ENCODE measurements at regions not wholly inside any gene's neighbourhood (a gene's known extent, or its start where the extent isn't known, plus 50 kb on each side); places are given as distances from the start of the nearest gene placed in this dataset.

DNA sequence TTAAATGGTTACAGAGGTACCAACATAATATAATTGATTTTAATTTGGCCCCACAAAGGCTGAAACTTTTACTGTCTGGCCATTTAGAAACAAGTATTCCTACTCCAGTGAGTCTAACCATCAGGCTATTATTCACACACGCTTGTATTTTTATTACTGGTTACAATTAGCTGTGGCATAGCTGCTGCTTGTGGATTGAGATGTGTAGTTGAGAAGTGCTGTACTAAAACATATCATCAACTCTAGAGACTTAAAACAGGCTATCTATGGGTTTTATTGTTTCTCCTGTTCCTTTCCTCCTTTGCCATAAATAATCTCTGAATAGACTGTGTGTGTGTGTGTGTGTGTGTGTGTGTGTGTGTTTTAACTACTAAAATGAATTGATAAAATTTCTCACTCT is 530.2 kb downstream of the CCDC85A start:
- no peak for DNase-seq

DNA sequence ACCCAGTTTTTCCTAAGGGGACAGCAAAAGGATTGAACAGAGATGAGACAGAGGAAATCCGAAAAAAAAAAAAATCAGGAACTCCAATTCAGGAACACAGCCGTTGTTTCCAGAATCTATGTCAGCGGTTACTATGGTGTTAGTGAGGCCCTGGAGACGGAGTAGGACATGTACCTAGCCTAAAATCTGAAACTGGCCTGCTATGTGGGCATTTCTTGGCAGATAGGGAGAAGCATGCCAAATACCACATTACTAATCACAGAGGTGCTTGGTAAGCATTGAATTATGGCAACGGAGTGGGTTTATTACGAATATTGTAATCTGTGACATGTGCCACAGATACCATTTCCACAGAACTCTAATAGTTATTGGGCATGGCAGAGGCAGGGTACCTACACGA is 530.6 kb downstream of the CCDC85A start:
- DNase-seq: no peak

DNA sequence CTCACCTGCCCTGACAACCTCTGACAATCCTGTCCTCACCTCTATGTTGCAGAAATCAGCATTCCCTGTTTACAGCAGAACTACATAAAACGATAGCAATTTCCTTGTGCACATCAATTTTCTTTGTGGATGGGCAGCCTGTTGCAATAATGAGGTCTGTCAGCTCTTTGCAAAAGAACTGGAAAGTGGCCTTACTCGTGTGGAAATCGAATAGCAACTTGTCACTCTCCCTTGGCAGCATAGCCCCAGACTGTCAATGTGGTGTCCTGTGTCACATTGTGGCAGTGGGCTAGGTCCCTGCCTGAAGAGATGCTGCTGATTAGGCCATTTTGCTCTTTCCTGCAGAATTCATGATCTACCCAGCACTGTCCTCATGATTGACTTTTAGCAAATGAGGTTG is 531.9 kb downstream of the CCDC85A start:
- DNase-seq: no peak

DNA sequence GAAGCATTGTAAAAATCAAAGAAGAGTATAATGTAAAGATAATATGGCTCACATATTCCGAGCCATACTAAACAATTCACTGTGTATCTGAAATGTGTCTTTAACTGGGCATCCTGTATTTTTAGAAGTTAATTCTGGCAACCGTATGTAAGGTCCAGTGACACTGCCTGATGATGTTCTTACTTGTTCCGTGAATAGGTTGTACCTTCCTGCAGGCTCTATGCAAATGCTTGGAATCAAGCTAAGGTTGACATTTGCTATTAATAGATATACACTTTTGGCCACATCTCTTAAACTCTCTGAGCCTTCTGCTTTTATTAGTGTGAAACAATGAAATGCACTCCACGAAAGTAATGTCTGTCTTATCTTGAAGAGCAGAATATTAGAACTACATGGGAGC is 534.6 kb downstream of the CCDC85A start:
- DNase-seq: no peak

- no peak for DNase-seq
Measured at GRCh38 chr2:56729212-56729611, 545.4 kb downstream of the CCDC85A start.

DNA sequence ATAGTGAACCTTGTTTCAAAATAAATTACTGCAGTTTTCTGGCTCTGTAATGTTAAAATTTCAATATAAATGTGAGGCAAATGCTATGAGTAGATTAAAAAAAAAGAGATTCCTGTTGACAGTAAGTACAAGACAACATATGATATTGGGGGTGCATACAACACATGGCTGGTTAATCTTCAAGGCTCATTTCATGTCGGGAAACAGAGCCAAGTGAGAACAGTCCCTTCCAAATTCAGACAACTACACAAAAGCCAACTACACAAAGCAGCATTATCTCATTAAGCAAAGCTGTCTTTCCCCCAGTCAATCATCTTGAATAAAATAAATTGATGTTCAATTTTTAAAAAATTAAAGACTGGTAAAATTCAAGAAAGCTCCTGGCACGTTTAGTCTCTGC is 549.2 kb downstream of the CCDC85A start:
- DNase-seq: no peak

- no peak for DNase-seq
Measured at GRCh38 chr2:56739413-56739812, 555.6 kb downstream of the CCDC85A start.

DNA sequence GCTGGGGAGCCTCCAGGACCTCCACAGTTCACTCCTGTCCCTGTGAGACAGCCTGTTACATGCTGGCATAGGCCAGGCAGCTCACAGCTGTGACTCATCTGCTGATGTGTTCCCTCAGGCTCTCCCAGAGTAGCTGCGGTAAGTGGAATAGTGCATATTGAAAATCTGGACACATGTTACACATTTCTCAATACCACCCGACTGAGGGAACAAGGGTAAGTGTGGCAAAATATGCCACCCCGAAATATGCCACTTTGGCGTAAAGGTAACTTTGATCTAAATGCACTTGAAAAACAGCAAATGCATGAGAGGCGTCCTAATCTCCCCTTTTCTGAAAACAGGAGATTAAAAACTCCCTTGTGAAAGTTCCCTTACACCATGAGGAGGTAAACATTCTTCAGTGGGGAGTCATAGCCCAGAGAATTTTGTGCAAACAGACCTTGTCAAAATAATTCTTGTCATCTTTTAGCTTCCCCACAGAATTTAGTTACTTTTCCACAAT is 557.9 kb downstream of the CCDC85A start:
- peak; percentile 94 for DNase-seq

- DNase-seq: no peak
Measured at GRCh38 chr2:56743807-56744206, 560.0 kb downstream of the CCDC85A start.

DNA sequence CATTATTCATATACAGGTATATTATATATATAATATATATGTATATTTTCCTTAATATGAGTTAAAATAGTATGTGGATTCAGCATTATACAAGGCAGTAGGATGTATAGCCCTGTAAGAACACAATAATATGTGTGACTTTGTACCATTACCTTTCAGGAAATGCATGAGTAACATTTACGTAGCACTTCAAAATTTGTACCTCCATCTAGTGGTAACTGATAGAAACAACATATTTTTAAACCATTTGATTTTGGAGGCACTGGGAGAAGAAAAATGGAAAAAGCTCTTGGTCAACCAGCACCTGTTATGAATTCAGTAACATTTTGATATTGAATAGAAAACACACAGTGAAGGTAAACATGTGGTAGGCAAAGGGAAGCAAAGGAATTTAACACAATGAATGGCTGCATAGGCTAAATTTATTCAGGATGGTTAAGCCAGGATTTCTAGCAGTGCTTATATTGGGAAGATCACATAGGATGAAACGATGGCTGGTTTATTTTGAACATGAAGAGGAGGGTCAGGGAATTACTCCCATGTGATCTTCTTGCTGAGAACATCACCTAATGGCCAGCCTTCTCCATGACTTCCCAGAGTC is 565.5 kb downstream of the CCDC85A start:
- no peak for DNase-seq

GRCh38 chr2:56753182-56753581 is 569.4 kb downstream of the CCDC85A start:
- DNase-seq: no peak

GRCh38 chr2:56754066-56754615 is 570.4 kb downstream of the CCDC85A start:
- no peak for DNase-seq

DNA sequence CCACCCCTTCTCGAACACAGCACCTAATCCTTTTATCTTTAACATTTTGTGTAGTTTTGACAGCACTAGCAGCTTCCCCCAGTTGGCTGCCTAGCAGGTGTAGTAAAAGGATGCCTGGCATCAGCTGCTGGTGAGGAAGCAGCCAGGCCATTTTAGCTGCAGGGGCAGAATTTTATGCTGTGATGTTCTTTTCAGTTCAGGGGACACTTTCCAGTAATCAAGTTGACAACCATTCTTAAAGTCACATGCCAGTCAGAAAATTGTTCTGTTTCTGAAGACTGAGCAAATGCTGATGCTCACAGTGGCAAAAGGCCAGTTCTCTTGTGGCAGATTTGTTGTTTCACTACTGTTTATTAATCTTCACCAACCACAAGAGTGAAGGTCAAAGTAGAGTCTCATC is 570.8 kb downstream of the CCDC85A start:
- no peak for DNase-seq

DNA sequence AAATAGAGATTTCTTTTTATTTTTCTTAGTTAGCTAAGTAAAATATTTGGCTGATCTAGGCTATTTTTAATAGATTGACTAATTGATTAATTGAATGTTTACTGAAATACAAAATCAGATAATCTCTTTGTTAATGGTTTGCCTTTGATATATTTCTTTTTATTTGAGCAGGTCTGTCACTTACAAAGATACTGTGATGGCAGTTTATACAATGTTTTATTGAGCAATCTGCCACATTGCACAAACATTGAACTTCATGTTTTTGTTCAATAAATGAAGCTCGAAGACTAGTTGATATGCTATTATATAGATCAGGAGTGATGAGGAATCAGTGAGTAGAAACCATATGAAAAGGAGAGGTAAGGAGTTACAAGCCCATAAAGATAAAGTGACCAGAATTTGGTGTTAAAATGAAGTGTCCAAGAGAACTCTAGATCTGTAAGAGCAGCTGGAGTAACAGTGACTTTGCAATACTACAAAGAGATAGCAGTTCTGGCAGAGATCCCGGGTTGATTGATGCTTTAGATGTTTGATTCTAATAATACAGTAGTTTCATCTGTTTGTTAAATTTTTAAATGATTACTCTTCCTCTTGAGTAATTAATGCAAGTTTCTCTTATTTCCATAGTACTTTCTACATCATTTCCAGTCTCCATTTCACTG is 574.2 kb downstream of the CCDC85A start:
- no peak for DNase-seq

DNA sequence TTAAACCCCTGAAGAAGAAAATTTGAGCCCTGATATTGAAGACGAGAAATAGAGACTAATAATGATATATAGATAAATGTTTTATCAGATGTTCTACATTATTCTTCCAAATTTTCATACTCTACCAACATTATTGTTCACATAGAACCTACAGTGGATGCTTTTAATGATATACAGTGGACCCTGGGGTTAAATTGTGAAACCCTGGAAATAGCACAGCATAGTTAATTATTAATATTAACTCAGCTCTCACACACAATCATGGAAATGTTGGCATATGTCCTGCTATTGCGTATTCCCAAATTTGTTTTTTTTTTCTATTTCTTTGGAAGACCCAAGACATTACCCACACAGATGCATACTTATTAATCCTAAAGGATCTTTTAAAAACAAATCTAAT is 579.9 kb downstream of the CCDC85A start:
- no peak for DNase-seq

DNA sequence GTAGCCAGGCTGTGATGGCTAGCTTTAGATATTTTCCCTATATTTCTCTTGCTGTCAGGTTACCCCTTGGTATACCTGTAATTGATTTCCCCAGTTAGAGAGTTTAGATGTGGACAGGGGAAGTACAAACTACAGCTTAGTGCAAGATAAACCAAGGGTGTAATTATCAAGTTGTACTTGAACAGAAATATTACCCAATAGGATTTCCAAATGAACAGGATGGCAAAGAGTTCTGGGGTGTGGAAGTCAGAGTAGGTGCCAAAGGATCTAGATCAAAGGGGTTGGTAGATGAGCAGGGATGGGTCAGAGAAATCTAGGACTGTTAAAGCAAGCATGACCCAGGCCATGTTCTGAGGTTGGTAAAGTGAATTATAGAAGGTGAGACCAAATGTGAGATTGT is 585.2 kb downstream of the CCDC85A start:
- DNase-seq: no peak

DNA sequence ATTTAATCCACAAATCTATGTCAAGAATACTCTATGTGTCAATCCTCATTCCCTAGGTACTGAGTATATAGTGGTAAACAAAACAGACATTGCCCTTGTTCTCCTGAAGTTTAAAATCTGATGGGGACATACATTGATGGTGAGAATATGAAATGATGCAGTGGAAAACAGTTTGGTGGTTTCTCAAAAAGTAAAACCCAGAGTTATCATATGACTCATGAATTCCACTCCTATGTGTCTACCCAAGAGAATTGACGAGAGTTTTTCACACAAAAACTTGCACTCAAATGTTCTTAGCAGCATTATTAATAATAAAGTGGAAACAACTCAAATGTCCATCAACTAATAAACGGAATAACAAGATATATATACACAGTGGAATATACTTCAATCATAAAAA is 586.7 kb downstream of the CCDC85A start:
- DNase-seq: no peak

DNA sequence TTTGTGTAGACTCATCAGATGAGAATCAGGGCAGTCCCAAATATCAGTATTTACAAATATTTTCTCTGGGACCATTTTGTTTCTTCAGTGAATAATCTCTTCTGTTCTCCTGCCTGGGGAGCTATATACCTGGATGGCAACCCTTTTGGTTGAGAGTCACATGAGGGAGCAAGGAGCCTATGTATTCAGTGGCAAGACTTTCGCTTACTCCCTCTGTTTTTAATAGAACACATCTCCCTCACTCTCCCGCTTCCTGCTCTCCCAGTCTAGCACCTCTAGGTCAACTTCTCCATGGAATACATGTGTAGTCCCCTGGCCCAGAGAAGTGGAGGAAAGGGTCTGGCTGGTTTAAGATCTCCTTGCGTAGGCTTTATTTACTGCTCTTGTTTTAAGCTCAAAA is 600.3 kb downstream of the CCDC85A start:
- no peak for DNase-seq

GRCh38 chr2:56801214-56801613 is 617.4 kb downstream of the CCDC85A start:
- no peak for DNase-seq

GRCh38 chr2:56801770-56802169 is 618.0 kb downstream of the CCDC85A start:
- DNase-seq: no peak

GRCh38 chr2:56803596-56803995 is 619.8 kb downstream of the CCDC85A start:
- no peak for DNase-seq

DNA sequence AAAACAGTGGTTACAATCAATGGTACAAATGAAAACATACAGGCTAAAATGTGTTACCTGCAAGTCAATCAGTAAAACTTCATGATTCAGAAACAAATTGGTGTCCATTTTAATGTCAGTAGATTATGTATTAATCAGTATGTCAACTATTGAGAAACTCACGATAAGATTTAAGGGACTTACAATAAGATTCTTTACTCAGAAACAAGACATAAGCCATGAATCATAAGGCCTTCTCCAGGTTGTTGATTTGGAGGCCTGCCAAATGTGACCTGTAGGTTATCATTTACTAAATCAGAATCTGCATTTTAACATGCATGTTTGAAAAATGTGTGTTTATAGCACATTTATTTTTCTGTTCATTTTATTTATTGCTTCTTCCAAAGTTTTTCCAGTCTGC is 623.1 kb downstream of the CCDC85A start:
- no peak for DNase-seq

- DNase-seq: no peak
Measured at GRCh38 chr2:56807861-56808260, 624.1 kb downstream of the CCDC85A start.

- DNase-seq: no peak
Measured at GRCh38 chr2:56811401-56811800, 627.6 kb downstream of the CCDC85A start.

- DNase-seq: no peak
Measured at GRCh38 chr2:56812432-56812831, 628.6 kb downstream of the CCDC85A start.
